ENCODE measurements at regions not wholly inside any gene's neighbourhood (a gene's known extent, or its start where the extent isn't known, plus 50 kb on each side); places are given as distances from the start of the nearest gene placed in this dataset.

- H3K36me3 ChIP-seq (ENCODE audit: control insufficient read depth, insufficient read depth, low read length): no peaks in the 10 kb centered on the region
- no peaks in the 10 kb centered on the region for H3K4me1 ChIP-seq
- no peak overlapping the region for H3K9ac ChIP-seq
- H3K4me3 ChIP-seq (ENCODE audit: low read depth, low read length): no peak overlapping the region
- no peak overlapping the region for H3K4me2 ChIP-seq (ENCODE audit: low read length)
- H3K27me3 ChIP-seq (ENCODE audit: control insufficient read depth, insufficient read depth, low read length): no peaks in the 10 kb centered on the region
- no peaks in the 10 kb centered on the region for H3K9me3 ChIP-seq (ENCODE audit: control insufficient read depth, low read length)
- H2AFZ ChIP-seq: no peak overlapping the region
- no peaks in the 10 kb centered on the region for H3K79me2 ChIP-seq
- no peak overlapping the region for H3K27ac ChIP-seq
- TF ChIP-seq, protein P1, sequence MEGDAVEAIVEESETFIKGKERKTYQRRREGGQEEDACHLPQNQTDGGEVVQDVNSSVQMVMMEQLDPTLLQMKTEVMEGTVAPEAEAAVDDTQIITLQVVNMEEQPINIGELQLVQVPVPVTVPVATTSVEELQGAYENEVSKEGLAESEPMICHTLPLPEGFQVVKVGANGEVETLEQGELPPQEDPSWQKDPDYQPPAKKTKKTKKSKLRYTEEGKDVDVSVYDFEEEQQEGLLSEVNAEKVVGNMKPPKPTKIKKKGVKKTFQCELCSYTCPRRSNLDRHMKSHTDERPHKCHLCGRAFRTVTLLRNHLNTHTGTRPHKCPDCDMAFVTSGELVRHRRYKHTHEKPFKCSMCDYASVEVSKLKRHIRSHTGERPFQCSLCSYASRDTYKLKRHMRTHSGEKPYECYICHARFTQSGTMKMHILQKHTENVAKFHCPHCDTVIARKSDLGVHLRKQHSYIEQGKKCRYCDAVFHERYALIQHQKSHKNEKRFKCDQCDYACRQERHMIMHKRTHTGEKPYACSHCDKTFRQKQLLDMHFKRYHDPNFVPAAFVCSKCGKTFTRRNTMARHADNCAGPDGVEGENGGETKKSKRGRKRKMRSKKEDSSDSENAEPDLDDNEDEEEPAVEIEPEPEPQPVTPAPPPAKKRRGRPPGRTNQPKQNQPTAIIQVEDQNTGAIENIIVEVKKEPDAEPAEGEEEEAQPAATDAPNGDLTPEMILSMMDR (IDR thresholded peaks at IDR 0.05): no peak
Measured at GRCh38 chr15:62964251-62964650, 78.3 kb upstream of the TPM1 start.

DNA sequence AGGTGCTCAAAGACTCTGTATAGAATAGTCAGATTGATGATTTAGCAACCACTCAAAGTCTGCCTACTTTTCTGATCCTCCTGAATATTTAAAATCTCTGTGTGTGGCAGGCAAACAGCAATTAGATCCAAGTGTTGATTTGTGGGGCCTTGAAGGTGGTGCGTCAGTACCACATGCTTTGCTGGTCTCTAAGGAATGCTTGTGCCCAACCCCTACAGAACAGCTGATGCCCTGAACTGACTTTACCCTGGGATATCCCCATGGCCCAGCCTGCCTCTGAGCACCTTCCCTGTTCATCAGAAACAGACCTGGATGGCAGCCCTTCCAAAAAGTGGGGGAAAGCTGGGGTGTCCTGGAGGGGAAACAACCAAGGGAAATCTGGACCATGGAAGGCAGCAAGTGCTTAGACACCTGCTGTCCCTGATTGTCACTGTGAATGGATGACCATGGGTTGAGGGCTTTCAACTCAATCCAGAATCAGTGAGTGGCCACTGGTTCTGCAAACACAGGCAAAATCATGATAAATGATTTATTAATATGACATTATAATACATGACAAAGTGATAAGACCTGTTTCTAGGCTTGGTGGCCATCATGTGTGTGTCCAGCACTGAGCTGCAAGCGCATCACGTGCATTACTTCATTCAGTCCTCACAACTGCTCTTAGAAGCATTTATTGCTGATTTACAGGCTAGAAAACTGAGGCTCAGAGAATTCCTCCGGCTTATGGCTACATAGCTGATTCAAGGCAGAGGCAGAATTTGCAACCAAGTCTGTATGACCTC lies 76.1 kb upstream of the TPM1 start:
- Histone ChIP-seq H3K4me2 (ENCODE audit: low read length) (no peak overlapping the region), H3K27me3 (ENCODE audit: control insufficient read depth, insufficient read depth, low read length) (no peaks in the 10 kb centered on the region), H3K9me3 (ENCODE audit: control insufficient read depth, low read length) (no peaks in the 10 kb centered on the region), H3K79me2 (no peaks in the 10 kb centered on the region), H3K27ac (no peak overlapping the region), H3K4me1 (no peaks in the 10 kb centered on the region), H3K4me3 (ENCODE audit: low read depth, low read length) (no peak overlapping the region), H2AFZ (no peak overlapping the region), H3K9ac (no peak overlapping the region), H3K36me3 (ENCODE audit: control insufficient read depth, insufficient read depth, low read length) (no peaks in the 10 kb centered on the region)
- TF ChIP-seq, protein P1 (IDR thresholded peaks at IDR 0.05): no peak

DNA sequence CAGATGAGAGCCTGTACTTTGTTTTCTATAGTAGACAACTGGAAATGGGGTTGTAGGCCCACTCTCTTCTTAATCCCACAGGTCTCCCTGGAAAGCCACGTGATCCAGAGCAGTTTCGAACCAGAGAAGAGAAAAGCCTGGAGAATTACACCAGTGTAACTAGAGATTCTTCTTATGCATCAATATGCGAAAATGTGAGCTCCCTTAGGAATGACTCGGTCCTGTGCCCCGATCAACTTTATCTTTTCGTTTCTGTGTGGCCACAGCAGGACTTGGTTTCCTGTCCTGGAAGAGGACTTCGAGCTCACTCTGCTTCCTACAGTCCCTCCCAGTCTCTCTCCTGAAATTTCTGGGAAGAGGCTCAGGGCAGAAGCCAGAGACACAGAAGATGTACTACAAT lies 73.8 kb upstream of the TPM1 start:
- H3K9ac ChIP-seq: no peak overlapping the region
- no peak overlapping the region for H3K27ac ChIP-seq
- no peak overlapping the region for H2AFZ ChIP-seq
- H3K4me1 ChIP-seq: no peaks in the 10 kb centered on the region
- no peaks in the 10 kb centered on the region for H3K36me3 ChIP-seq (ENCODE audit: control insufficient read depth, insufficient read depth, low read length)
- no peaks in the 10 kb centered on the region for H3K27me3 ChIP-seq (ENCODE audit: control insufficient read depth, insufficient read depth, low read length)
- no peaks in the 10 kb centered on the region for H3K79me2 ChIP-seq
- TF ChIP-seq, protein P1 (IDR thresholded peaks at IDR 0.05): no peak
- H3K9me3 ChIP-seq (ENCODE audit: control insufficient read depth, low read length): no peaks in the 10 kb centered on the region
- no peak overlapping the region for H3K4me3 ChIP-seq (ENCODE audit: low read depth, low read length)
- H3K4me2 ChIP-seq (ENCODE audit: low read length): no peak overlapping the region

GRCh38 chr15:62969442-62970089 lies 73.0 kb upstream of the TPM1 start:
- no peaks in the 10 kb centered on the region for H3K4me1 ChIP-seq
- H3K9ac ChIP-seq: no peak overlapping the region
- TF ChIP-seq, protein P1 (IDR thresholded peaks at IDR 0.05): no peak
- no peaks in the 10 kb centered on the region for H3K36me3 ChIP-seq (ENCODE audit: control insufficient read depth, insufficient read depth, low read length)
- no peak overlapping the region for H3K4me3 ChIP-seq (ENCODE audit: low read depth, low read length)
- H3K27ac ChIP-seq: no peak overlapping the region
- H3K27me3 ChIP-seq (ENCODE audit: control insufficient read depth, insufficient read depth, low read length): no peaks in the 10 kb centered on the region
- no peaks in the 10 kb centered on the region for H3K9me3 ChIP-seq (ENCODE audit: control insufficient read depth, low read length)
- no peaks in the 10 kb centered on the region for H3K79me2 ChIP-seq
- H3K4me2 ChIP-seq (ENCODE audit: low read length): no peak overlapping the region
- no peak overlapping the region for H2AFZ ChIP-seq
